Neuron (in vitro differentiated cells): ENCODE measurements at regions not wholly inside any gene's neighbourhood (a gene's known extent, or its start where the extent isn't known, plus 50 kb on each side); places are given as distances from the start of the nearest gene placed in this dataset.

Source experiments
- H2AFZ ChIP-seq: one replicate; pipeline ENCODE4 v1.6.1; 2013; ENCODE audit warnings: low read depth, mild to moderate bottlenecking, inconsistent platforms, low read length, moderate library complexity
- H3K27me3 ChIP-seq: one replicate; pipeline ENCODE4 v1.6.1; 2013; ENCODE audit warnings: low read length; ENCODE audit not compliant: insufficient read depth
- H3K36me3 ChIP-seq: one replicate; pipeline ENCODE4 v1.6.1; 2013; ENCODE audit warnings: low read length; ENCODE audit not compliant: insufficient read depth
- H3K4me1 ChIP-seq: one replicate; pipeline ENCODE4 v1.6.1; 2013; ENCODE audit warnings: low read length; ENCODE audit not compliant: insufficient read depth
- H3K4me3 ChIP-seq: 2 replicates; pipeline ENCODE4 v1.5.1; 2013; ENCODE audit warnings: mild to moderate bottlenecking, low read length, moderate library complexity
- H3K9me3 ChIP-seq: one replicate; pipeline ENCODE4 v1.6.1; 2013; ENCODE audit warnings: low read length

DNA sequence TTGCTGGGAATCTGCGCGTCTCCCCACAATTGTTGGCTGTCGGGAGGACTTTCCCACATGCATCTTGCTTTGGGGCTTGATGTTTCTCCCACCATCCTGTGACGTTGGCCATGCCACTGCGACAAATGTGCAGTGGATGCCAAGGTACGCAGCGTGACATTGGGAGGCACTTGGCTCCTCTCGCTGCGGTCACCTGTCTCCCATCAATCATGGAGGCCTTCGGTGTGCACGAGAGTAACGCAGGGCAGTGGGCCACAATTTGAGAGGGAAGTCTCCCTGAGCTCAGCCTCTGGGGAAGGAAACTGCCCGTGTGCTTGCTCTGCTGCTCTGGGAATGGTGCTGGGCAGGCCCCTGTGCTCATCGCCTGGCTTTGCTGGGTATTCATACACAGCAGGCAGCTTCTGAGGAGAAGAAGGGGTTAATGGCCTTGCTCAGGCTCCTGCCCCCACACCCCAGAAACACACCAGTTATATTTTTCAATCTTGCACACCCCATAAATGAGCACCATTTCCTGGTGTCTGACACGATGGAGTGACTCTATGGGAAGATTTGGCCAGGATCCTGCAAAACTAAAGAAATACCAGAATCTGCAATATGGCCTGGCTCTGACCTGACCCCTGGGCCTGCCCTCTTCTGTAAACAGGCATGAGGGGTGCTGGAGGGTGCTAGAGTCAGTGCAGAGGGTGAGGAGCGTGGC, 153.5 kb downstream of the ADAMTS15 start:
- H3K27me3 ChIP-seq = no peaks in the 10 kb centered on the region
- no peak overlapping the region for H2AFZ ChIP-seq
- H3K4me3 ChIP-seq = no peak overlapping the region
- H3K9me3 ChIP-seq = no peaks in the 10 kb centered on the region
- H3K36me3 ChIP-seq = no peaks in the 10 kb centered on the region
- peaks cover 18% of the 10 kb centered on the region for H3K4me1 ChIP-seq

DNA sequence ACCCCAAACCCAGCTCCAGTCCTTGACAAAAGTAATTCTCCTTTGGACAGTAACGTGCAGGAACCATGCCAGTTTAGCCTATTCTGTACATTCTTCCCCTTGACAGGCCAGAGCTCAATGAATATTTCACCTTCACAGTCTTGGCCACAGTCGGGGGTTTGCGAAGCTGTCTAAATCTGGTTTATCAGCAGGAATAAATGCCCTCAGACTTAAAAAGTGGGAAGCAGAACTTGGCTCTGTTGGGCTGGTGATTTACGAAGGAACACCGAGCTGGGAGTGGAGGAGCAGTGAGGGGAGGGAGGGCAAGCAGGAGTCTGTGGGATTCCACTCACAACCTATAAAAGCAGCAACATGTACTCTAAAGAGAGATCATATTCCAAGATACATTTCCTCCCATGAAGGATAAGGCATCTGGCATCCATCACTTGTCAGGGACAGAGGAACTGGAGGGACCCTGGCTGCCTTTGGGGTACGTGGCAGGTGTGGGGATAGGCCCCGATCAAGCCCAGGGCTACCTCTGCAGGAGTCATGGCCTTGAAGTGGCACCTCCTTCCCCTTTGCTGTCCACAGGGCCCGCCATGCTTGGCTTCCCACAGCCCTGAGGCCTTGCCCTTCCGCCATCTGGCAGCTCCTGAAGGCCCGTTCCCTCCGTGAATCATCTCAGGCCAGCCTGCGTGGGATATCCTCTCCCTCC, 154.3 kb downstream of the ADAMTS15 start:
- peaks cover 21% of the 10 kb centered on the region for H3K4me1 ChIP-seq
- H3K36me3 ChIP-seq = no peaks in the 10 kb centered on the region
- H3K9me3 ChIP-seq = no peaks in the 10 kb centered on the region
- H3K4me3 ChIP-seq = no peak overlapping the region
- no peak overlapping the region for H2AFZ ChIP-seq
- H3K27me3 ChIP-seq = no peaks in the 10 kb centered on the region

DNA sequence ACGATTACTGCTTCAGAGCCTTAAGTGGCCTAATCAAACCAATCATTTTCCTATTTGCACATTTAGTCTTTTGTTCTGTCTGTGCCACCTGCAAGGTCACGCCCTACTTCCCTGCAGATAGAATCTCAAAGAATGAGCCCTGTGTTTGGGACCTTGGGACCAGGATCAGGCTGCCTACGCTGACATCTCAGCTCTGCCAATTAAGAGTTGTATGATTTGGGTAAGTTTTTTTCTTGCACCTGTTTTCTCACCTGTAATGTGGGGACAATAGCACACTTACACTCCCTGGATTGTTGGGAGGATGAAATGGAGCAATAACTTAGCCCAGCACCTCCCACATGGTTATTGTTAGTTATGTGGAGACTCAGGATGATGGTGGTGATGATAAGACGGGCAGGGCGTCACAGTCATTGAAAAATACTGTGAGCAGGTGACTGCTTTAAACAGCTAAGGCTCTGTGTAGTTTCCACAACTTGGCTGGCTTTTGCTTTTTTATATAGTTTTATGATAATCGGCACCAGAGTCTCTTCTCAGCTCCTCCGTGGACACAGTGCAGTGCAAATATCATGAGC, 155.0 kb downstream of the ADAMTS15 start:
- peaks cover 21% of the 10 kb centered on the region for H3K4me1 ChIP-seq
- H3K36me3 ChIP-seq = no peaks in the 10 kb centered on the region
- H3K27me3 ChIP-seq = no peaks in the 10 kb centered on the region
- H3K4me3 ChIP-seq = no peak overlapping the region
- no peak overlapping the region for H2AFZ ChIP-seq
- no peaks in the 10 kb centered on the region for H3K9me3 ChIP-seq

DNA sequence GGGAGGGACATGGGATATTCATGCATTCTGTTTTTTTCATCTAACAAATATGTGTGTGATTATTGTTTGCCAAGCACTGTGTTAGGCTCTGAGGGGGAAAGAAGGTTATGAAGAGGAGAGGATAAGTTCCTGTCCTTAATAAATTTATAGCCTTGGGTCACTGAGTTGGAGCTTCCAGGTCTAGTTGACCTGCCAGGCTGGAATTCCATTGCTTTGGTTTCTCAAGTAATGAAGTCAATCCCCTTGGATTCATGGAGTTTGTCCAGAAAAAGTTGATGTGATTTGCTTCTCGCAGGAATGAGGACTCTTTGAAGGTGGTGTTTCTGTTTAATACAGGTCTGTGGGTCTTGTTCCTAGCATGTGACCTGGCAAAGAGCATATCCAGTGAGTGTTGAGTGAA, 156.2 kb downstream of the ADAMTS15 start:
- Histone ChIP-seq H3K4me3 (no peak overlapping the region), H2AFZ (no peak overlapping the region), H3K27me3 (no peaks in the 10 kb centered on the region), H3K36me3 (no peaks in the 10 kb centered on the region), H3K4me1 (peaks cover 21% of the 10 kb centered on the region), H3K9me3 (no peaks in the 10 kb centered on the region)

DNA sequence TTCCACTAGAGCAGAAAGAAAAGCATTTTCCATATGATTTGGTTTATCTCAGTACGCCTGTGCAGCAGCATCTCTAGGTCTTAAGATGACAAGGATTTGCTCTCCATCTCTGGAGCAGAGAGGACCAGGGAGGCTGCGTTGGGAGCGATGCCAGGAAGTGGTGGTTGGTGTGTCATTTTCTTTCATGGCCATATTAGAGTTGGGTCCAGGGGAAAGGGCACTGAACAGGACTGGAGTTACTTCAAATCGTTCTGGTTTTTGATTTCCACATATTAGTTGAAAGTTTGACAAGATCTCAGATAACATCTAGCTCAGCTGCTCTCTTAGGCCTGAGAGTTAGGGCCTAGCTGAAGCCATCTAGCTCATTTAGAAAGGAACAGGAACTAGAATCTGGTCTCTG, 157.7 kb downstream of the ADAMTS15 start:
- H3K27me3 ChIP-seq = no peaks in the 10 kb centered on the region
- no peak overlapping the region for H3K4me3 ChIP-seq
- no peaks in the 10 kb centered on the region for H3K9me3 ChIP-seq
- H3K4me1 ChIP-seq = peaks cover 12% of the 10 kb centered on the region
- no peaks in the 10 kb centered on the region for H3K36me3 ChIP-seq
- no peak overlapping the region for H2AFZ ChIP-seq

DNA sequence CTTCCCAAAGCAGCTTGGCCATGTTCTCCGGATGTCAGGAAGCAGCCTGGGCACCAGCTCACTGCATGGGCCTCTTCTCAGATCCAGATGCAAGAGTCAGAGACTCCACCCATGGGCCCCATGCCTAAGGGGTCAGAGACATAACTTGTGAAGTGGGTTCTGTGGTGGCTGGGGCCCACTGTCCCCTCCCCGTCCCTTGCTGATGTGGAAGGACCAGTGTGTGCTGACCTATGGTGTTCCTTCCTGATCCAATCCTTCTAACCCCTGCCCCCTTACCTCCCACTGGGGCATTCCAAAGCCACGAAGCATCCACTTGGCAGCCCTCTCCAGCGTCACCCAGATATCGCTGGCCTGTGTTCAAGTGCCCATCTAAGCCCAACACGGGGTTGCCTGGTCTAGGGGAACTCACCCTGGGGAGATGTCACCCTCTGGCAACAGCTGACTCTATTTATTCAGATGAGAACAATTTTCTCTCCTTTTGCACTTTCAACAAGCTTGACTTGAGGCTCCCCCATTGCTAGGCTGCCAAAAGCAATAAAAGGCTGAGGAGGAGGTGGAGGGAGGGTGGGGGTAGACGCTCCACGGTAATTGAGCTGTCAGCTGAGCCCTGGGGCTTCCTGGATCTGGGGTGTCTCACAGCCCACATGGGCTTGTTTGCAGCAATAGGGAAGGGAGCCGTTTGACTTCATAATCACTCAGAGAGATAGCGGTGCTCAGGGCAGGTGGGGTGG, 158.5 kb downstream of the ADAMTS15 start:
- Histone ChIP-seq H3K4me1 (peaks cover 6% of the 10 kb centered on the region), H3K9me3 (no peaks in the 10 kb centered on the region), H3K36me3 (no peaks in the 10 kb centered on the region), H3K4me3 (no peak overlapping the region), H2AFZ (no peak overlapping the region), H3K27me3 (no peaks in the 10 kb centered on the region)

DNA sequence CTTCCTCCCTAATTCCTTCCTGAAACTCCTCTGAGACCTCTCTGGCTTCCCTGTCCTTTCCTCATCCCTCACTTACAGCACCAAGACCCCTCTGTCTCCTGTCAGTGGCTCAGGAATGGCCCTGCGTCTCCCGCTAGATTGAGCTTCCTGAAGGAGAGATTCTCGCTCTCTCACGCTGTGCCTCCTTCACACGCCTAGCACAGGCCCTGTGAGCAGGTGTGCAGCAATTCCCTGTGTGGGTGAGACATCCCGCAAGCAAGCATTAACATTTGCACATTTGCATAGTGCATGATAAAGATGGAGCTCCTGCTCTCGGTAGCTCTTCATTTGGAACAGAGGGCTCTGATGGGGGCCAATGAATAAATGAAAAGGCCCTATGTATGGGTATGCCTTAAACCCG, 159.8 kb downstream of the ADAMTS15 start:
- no peaks in the 10 kb centered on the region for H3K27me3 ChIP-seq
- H3K9me3 ChIP-seq = no peaks in the 10 kb centered on the region
- no peak overlapping the region for H2AFZ ChIP-seq
- H3K4me1 ChIP-seq = peaks cover 6% of the 10 kb centered on the region
- H3K36me3 ChIP-seq = no peaks in the 10 kb centered on the region
- no peak overlapping the region for H3K4me3 ChIP-seq

DNA sequence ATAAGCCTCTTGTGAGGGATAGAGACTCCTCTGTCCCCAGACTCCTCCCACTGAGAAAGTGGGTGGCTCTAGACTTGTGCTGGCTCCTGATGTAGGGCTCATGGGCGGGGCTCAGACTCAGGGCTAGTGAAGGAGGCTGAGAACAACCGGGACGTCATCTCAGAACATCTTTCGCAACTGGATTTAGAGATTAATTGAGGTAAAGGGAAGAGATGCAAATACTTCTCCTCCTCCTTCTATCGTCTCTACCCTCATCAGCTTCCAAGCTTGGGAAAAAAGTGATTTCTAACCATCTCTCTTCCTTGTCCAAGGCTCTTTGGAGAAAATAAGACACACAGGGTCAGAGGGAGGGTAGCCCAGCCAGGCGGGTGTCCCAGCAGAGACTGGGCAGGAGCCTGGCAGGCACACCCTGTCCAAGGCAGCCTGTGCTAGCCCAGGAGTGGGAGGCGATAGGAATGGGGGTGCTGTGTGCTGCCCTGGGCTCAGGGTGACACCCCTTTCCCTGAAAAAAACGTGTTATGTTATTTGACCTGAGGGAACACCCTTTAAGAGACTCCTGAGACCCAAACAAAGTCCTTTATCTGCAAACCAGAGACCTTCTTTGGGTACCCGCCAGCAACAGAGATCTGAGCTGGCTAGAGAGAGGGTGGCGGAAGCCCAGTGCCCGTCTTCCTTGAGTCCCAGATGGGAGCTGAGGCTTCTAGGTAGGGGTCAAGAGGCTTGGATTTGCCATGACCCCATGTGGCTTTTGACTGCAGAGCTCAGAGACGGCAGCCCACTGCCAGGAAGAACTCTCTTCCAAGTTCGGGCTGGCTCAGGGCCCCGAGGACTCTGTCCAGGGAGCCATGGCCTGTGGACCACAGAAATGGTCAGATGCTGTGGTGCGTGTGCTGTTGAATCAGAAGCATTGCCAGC, 160.9 kb downstream of the ADAMTS15 start:
- Histone ChIP-seq H2AFZ (no peak overlapping the region), H3K36me3 (no peaks in the 10 kb centered on the region), H3K4me3 (no peak overlapping the region), H3K4me1 (peaks cover 6% of the 10 kb centered on the region), H3K9me3 (no peaks in the 10 kb centered on the region), H3K27me3 (no peaks in the 10 kb centered on the region)

DNA sequence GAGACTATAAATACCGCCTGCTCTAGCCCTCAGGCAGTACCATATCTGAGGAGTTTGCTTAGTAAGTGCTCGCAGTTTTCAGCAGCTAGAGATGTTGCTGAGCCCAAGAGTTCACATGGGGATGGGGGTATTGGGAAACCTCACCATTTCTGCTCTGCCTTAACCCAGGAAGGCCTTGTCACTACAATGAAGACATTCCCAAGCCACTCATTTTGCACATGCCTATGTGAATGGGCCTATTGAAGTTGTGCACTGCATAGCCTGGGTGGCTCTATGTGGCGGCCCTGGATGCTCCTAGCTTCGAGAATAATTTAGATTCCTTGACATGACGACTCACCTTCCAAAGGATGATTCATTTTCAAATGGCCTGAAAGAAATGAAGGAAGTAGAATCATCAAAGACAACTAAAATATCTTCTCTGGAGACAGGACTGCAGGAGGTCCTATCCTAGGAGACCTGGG, 163.4 kb downstream of the ADAMTS15 start:
- H2AFZ ChIP-seq = no peak overlapping the region
- peaks cover 4% of the 10 kb centered on the region for H3K4me1 ChIP-seq
- no peaks in the 10 kb centered on the region for H3K27me3 ChIP-seq
- no peaks in the 10 kb centered on the region for H3K9me3 ChIP-seq
- H3K4me3 ChIP-seq = no peak overlapping the region
- H3K36me3 ChIP-seq = no peaks in the 10 kb centered on the region

DNA sequence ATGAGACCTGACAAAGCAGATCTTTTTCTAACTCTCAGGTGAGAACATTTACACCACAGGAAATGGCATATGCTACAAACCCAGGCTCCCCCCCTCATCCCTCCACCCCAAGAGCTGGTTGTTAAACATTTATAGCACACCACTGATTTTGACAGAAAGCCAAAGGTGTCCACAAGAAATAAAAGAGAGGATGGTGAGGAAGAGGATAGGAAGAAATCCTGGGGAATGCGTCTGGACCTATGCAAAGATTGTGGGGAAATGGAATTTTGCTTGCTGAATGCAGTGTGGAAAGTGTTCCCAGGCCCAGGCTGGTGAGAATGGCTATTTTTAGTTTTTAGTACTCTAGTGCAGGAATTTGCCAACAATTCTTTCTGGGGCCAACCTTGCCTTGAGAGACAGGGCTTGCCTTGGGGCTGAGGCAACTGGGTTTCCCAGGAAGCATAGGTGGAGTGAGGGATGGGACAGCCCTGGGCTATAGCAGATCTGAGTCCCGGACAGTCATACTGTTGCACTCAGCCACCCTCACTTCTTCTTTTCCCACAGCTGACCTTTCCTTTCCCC, 163.9 kb downstream of the ADAMTS15 start:
- no peaks in the 10 kb centered on the region for H3K36me3 ChIP-seq
- H2AFZ ChIP-seq = no peak overlapping the region
- no peaks in the 10 kb centered on the region for H3K4me1 ChIP-seq
- H3K27me3 ChIP-seq = no peaks in the 10 kb centered on the region
- no peak overlapping the region for H3K4me3 ChIP-seq
- H3K9me3 ChIP-seq = no peaks in the 10 kb centered on the region

DNA sequence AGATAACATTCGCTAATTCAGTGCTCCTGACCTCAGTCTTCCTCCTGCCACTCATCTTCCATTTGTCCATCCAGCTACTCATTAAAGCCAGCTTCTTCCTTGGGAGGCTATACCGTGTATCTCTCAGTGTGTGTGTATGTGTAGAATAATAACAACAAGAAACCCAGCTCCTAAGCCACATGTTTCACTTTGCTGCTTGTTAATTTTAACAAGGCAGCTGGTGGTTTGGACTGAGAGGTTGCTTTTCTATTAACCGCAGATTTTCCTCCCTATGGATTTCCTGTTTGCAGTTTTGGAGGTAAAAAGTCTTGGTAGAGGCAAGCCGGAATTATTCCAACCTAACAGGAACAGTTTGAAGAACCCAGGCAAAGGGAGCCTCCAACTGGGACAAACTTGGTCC, 165.0 kb downstream of the ADAMTS15 start:
- Histone ChIP-seq H2AFZ (no peak overlapping the region), H3K4me3 (no peak overlapping the region), H3K9me3 (no peaks in the 10 kb centered on the region), H3K27me3 (no peaks in the 10 kb centered on the region), H3K4me1 (no peaks in the 10 kb centered on the region), H3K36me3 (no peaks in the 10 kb centered on the region)

DNA sequence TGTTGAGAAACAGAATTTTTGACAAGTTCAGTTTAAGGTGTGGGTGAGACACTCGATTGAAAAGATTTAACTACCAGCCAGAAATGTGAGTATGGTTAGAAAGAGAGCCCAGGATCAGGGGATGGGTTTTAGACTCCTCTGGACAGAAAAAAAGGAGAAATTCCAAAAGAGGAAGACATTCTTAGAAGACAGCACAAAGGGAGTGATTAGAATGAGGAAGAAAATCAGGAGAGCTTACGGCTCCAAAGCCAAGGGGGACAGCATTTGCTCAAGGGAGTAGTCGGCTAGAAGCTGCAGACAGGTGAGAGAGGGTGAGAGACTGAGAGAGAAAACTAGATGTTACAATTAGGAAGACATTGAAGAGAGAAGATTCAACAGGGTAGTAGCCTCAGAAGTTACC, 166.1 kb downstream of the ADAMTS15 start:
- H3K27me3 ChIP-seq = no peaks in the 10 kb centered on the region
- no peaks in the 10 kb centered on the region for H3K9me3 ChIP-seq
- no peaks in the 10 kb centered on the region for H3K36me3 ChIP-seq
- no peaks in the 10 kb centered on the region for H3K4me1 ChIP-seq
- H3K4me3 ChIP-seq = no peak overlapping the region
- no peak overlapping the region for H2AFZ ChIP-seq
